WTC11 (cell line): ENCODE measurements at regions not wholly inside any gene's neighbourhood (a gene's known extent, or its start where the extent isn't known, plus 50 kb on each side); places are given as distances from the start of the nearest gene placed in this dataset.
A peak's percentile ranks its signal among the peaks of the same experiment; 100 is the strongest.

ENCODE experiments used
- ATAC-seq: fragments of 200-7000 bp; cut with Tn5 transposase; 2 replicates; pipeline ENCODE4 v1.10.0; 2021; ENCODE audit warnings: mild to moderate bottlenecking, moderate library complexity
- CTCF ChIA-PET: fragments of 300-600 bp; sonication (Branson Sonifier 250); formaldehyde crosslinking; loops from one replicate; lab custom pipeline; 2021; ENCODE audit warnings: antibody characterized with exemption; lab: Charles Lee
- POLR2A ChIA-PET: fragments of 350-600 bp; sonication (Branson Sonifier 250); formaldehyde crosslinking; loops from one replicate; lab custom pipeline; 2021; ENCODE audit warnings: antibody characterized with exemption; lab: Charles Lee
- DNase-seq: peaks from one replicate; pipeline ENCODE4 v3.0.0; 2021; ENCODE audit warnings: low spot score
- H3K27ac Mint-ChIP-seq: 2 replicates; pipeline ENCODE4 v1.8.0; 2021; ENCODE audit warnings: mixed read lengths
- H3K27me3 Mint-ChIP-seq: 2 replicates; pipeline ENCODE4 v1.8.0; 2021; ENCODE audit warnings: low read depth, mild to moderate bottlenecking, moderate library complexity, mixed read lengths
- H3K36me3 Mint-ChIP-seq: 2 replicates; pipeline ENCODE4 v1.8.0; 2021; ENCODE audit warnings: mixed read lengths
- H3K4me1 Mint-ChIP-seq: 2 replicates; pipeline ENCODE4 v1.8.0; 2022; ENCODE audit warnings: mixed read lengths
- H3K4me3 Mint-ChIP-seq: 2 replicates; pipeline ENCODE4 v1.8.0; 2021; ENCODE audit warnings: mild to moderate bottlenecking, moderate library complexity, mixed read lengths
- H3K9me3 Mint-ChIP-seq: 2 replicates; pipeline ENCODE4 v1.8.0; 2021; ENCODE audit warnings: mixed read lengths
- CREM ChIP-seq: sonication (generic); formaldehyde crosslinking; IDR thresholded peaks from 2 replicates; pipeline ENCODE4 v1.8.1; 2022; ENCODE audit warnings: mild to moderate bottlenecking, missing genetic modification reagents, moderate library complexity
- GABPB1 ChIP-seq: sonication (generic); formaldehyde crosslinking; IDR thresholded peaks from 2 replicates; pipeline ENCODE4 v1.8.1; 2023; ENCODE audit warnings: mild to moderate bottlenecking, missing genetic modification reagents
- GTF2I ChIP-seq: fragments of 250-450 bp; sonication (Bioruptor Pico); conservative IDR thresholded peaks from 2 replicates; pipeline ENCODE4 v1.4.0; 2021; ENCODE audit warnings: mild to moderate bottlenecking
- ZNF121 ChIP-seq: sonication (generic); formaldehyde crosslinking; IDR thresholded peaks from 2 replicates; pipeline ENCODE4 v1.8.0; 2023; ENCODE audit warnings: missing genetic modification reagents
- TF ChIP-seq, protein P1 (sequence below): sonication (generic); formaldehyde crosslinking; IDR thresholded peaks from 2 replicates; pipeline ENCODE4 v1.8.1; 2022; ENCODE audit warnings: missing genetic modification reagents, borderline replicate concordance
- TF ChIP-seq, protein P2 (sequence below): fragments of 250-450 bp; sonication (Bioruptor Pico); conservative IDR thresholded peaks from 2 replicates; pipeline ENCODE4 v1.9.0; 2021; ENCODE audit warnings: mild to moderate bottlenecking
- TF ChIP-seq, protein P3 (sequence below): sonication (generic); formaldehyde crosslinking; IDR thresholded peaks from 2 replicates; pipeline ENCODE4 v1.8.0; 2023; ENCODE audit warnings: mild to moderate bottlenecking, missing genetic modification reagents
- TF ChIP-seq, protein P4 (sequence below): sonication (generic); formaldehyde crosslinking; IDR thresholded peaks from 2 replicates; pipeline ENCODE4 v1.8.1; 2023; ENCODE audit warnings: mild to moderate bottlenecking, missing genetic modification reagents

DNA sequence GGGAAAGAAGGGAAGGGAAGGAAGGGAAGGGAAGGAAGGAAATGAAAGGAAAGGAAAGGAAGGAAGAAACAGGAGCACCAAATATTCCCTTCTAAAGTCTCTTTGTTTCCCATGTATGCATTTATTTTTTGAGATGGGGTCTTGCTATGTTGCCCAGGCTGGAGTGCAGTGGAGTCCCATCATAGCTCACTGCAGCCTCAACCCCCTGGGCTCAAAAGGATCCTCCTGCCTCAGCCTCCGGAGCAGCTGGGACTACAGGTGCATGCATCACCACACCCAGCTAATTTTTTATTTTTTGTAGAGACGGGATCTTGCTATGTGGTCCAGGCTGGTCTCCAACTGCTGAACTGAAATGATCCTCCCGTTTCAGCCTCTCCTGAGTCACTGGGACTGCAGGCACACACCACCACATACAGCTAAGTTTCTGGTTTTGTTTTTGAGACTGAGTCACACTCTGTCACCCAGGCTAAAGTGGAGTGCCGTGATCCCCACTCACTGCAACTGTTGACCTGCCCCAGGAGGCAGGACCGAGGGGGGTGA lies 102.8 kb downstream of the CRLF2 start:
- Mint-ChIP-seq H3K27me3 (peaks cover 21% of the 10 kb centered on the region), H3K36me3 (no peaks in the 10 kb centered on the region), H3K4me1 (peaks cover 64% of the 10 kb centered on the region), H3K4me3 (no peak overlapping the region), H3K9me3 (peaks cover 11% of the 10 kb centered on the region), H3K27ac (0 out of 2 replicates have a peak overlapping the region, but pooled peaks have one; percentile 51)
- DNase-seq (no peak), ATAC-seq (no peak)
- TF ChIP-seq GTF2I (CRISPR knock-in tag) (0 out of 2 replicates have a peak, but pooled peaks have one; percentile 19), ZNF121 (CRISPR knock-in tag) (peak; percentile 98), GABPB1 (CRISPR knock-in tag) (no peak)
- TF ChIP-seq, protein P1, sequence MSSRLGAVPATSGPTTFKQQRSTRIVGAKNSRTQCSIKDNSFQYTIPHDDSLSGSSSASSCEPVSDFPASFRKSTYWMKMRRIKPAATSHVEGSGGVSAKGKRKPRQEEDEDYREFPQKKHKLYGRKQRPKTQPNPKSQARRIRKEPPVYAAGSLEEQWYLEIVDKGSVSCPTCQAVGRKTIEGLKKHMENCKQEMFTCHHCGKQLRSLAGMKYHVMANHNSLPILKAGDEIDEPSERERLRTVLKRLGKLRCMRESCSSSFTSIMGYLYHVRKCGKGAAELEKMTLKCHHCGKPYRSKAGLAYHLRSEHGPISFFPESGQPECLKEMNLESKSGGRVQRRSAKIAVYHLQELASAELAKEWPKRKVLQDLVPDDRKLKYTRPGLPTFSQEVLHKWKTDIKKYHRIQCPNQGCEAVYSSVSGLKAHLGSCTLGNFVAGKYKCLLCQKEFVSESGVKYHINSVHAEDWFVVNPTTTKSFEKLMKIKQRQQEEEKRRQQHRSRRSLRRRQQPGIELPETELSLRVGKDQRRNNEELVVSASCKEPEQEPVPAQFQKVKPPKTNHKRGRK, result 0 out of 2 replicates have a peak, but pooled peaks have one; percentile 65
- ChIA-PET CTCF (no interaction called here), POLR2A (no interaction called here)

DNA sequence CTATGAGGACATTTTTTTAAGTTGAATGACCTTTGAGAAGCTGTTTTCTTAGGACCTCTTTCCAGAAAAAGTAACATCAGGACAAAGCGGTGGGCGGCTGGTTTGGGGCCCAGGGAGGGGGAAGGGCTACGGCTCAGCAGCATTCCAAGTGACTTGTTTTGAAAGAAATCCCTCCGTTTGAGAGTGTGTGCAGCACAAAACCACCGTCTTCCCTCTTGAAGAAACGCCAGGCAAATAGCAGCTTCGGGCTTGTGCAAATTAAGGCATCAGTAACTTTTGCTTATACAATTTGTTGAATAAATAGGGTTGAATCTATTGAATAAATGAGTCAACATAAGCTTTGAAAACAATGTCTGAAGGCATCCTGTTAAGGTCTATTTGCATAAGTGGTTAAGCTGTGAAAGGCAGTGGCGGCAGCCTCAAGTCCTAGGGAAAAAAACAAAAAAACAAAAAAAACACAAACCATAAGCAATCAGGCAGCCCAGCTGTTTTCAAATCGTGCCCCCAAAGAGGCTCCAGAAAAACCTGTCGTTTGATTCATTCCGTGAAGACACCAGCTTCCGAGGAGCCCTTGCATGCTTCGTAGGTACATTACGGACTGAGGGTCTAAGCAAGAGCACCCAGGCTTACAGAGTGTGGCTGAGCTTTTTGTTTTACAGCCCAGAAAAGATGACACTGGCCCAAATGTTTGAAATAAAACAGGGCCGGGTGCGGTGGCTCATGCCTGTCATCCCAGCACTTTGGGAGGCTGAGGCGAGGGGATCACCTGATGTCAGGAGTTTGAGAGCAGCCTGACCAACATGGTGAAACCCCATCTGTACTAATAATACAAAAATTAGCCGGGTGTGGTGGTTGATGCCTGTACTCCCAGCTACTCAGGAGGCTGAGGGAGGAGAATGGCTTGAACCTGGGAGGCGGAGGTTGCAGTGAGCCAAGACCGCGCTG lies 103.7 kb downstream of the CRLF2 start:
- peak; percentile 42 for DNase-seq
- Mint-ChIP-seq H3K9me3 (peaks cover 11% of the 10 kb centered on the region), H3K4me3 (peak overlapping the region; percentile 57), H3K27me3 (peaks cover 21% of the 10 kb centered on the region), H3K36me3 (no peaks in the 10 kb centered on the region), H3K27ac (peak overlapping the region; percentile 98), H3K4me1 (peaks cover 64% of the 10 kb centered on the region)
- TF ChIP-seq, protein P2, sequence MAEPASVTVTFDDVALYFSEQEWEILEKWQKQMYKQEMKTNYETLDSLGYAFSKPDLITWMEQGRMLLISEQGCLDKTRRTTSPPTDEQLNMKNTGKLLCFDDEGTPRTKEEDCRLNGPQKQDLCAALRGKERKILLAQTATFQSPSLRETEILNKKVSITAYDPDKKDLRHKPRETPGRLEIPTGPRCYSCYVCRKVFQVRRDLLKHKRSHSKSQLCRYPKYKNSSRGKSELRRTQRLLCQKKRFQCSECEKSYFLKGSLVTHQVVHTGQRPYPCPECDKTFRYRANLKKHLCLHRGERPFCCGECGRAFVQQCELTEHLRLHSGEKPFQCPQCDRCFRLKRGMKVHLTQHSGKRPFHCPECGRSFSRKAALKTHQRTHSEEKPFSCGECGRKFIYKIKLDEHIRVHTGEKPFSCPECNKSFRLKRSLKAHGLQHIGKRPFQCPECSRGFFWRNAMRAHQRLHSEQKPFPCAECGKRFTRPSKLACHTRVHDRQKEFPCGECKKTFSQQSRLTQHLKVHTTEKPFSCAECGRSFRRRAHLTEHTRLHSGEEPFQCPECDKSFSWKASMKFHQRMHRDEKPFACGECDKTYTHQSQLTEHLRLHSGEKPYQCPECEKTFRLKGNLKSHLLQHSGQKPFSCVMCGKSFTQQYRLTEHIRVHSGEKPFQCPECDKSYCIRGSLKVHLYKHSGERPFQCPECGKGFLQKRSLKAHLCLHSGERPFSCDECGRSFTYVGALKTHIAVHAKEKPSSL (CRISPR knock-in tag), result no peak
- TF ChIP-seq CREM (CRISPR knock-in tag), result 0 out of 2 replicates have a peak, but pooled peaks have one; percentile 19
- TF ChIP-seq, protein P3, sequence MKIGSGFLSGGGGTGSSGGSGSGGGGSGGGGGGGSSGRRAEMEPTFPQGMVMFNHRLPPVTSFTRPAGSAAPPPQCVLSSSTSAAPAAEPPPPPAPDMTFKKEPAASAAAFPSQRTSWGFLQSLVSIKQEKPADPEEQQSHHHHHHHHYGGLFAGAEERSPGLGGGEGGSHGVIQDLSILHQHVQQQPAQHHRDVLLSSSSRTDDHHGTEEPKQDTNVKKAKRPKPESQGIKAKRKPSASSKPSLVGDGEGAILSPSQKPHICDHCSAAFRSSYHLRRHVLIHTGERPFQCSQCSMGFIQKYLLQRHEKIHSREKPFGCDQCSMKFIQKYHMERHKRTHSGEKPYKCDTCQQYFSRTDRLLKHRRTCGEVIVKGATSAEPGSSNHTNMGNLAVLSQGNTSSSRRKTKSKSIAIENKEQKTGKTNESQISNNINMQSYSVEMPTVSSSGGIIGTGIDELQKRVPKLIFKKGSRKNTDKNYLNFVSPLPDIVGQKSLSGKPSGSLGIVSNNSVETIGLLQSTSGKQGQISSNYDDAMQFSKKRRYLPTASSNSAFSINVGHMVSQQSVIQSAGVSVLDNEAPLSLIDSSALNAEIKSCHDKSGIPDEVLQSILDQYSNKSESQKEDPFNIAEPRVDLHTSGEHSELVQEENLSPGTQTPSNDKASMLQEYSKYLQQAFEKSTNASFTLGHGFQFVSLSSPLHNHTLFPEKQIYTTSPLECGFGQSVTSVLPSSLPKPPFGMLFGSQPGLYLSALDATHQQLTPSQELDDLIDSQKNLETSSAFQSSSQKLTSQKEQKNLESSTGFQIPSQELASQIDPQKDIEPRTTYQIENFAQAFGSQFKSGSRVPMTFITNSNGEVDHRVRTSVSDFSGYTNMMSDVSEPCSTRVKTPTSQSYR (CRISPR knock-in tag), result peak; percentile 23; the same call in 1 of the 2 replicates
- TF ChIP-seq, protein P1, result no peak
- ChIA-PET POLR2A (no interaction called here), CTCF (no interaction called here)
- peak; percentile 44 for ATAC-seq

DNA sequence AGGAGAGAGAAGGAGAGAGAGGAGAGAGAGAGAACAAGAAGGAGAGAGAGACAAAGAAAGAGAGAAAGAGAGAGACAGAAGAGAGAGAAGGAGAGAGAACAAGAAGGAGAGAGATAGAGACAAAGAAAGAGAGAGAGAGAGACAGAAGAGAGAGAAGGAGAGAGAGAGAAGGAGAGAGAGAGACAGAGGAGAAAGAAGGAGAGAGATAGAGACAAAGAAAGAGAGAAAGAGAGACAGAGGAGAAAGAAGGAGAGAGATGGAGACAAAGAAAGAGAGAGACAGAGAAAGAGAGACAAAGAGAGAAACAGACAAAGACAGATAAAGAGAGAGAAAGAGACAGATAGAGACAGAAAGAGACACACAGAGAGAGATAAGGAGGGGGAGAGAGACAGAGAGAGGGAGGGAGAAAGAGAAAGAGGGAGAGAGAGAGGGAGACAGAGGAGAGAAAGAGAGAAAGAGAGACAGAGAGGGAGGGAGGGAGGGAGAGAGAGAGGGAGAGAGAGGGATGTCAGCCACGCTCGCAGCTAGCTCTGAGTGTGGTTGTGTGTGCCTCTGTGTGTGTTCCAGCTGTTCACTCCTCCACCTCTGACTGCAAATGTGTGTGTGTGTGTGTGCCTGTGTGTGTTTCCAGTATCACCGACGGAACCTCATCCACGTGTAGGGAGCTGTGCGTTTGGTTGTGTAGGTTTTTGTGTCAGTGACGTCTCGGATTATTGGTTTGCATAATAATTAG lies 105.8 kb downstream of the CRLF2 start:
- ChIA-PET CTCF (no interaction called here), POLR2A (no interaction called here)
- Mint-ChIP-seq H3K27me3 (peaks cover 21% of the 10 kb centered on the region), H3K4me1 (peaks cover 52% of the 10 kb centered on the region), H3K4me3 (no peak overlapping the region), H3K27ac (no peak overlapping the region), H3K36me3 (no peaks in the 10 kb centered on the region), H3K9me3 (peaks cover 11% of the 10 kb centered on the region)
- DNase-seq (no peak), ATAC-seq (no peak)
- TF ChIP-seq ZNF121 (CRISPR knock-in tag), result no peak
- TF ChIP-seq, protein P4, sequence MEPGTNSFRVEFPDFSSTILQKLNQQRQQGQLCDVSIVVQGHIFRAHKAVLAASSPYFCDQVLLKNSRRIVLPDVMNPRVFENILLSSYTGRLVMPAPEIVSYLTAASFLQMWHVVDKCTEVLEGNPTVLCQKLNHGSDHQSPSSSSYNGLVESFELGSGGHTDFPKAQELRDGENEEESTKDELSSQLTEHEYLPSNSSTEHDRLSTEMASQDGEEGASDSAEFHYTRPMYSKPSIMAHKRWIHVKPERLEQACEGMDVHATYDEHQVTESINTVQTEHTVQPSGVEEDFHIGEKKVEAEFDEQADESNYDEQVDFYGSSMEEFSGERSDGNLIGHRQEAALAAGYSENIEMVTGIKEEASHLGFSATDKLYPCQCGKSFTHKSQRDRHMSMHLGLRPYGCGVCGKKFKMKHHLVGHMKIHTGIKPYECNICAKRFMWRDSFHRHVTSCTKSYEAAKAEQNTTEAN (CRISPR knock-in tag), result peak; percentile 85; the same call in 1 of the 2 replicates
- TF ChIP-seq, protein P1, result peak; percentile 87; the same call in 1 of the 2 replicates
